D341Med (cell line): ENCODE measurements at regions not wholly inside any gene's neighbourhood (a gene's known extent, or its start where the extent isn't known, plus 50 kb on each side); places are given as distances from the start of the nearest gene placed in this dataset.
"Not testable (repeated sequence)": the region's sequence is repeated elsewhere in the genome, so short reads cannot be mapped to it uniquely, and the experiment has no call there.

Source experiments
- DNase-seq: peaks from one replicate; pipeline ENCODE4 v3.0.0; 2012; ENCODE audit warnings: low spot score

- DNase-seq, result no peak
Observed at GRCh38 chr3:115252679-115253078, 105.6 kb upstream of the ZBTB20 start.

DNA sequence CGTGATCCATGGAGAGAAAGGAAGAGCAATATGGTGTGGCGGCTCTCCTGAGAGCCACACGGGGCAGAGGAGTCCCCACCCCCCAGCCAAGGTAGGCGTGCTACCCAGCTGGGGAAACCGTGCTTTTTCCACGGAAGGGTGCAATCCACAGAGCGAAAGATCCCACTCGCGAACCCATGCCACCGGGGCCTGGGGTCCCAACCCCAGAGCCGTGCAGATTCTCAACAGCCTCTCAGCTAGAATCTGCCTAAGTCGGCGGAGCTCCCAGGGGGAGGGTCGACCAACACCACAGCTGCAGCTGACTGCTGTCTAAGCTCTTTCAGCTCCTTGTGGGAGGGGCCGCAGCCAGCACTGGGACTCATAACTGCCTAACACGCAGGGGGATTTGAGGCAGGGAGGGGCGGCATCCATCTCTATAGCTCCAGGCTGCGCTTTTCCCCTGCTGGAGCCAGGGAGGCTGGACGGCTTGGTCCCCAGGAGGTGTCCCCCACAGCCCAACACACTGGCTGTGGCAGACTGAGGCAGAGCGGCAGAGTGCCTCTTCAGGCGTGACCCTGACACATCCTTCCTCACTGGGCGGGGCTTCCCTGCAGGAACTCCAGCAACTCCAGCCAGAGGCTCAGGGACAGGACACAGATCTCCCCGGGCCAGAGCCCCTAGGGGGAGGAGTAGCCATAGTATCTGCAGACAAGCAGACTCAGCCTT is 107.6 kb upstream of the ZBTB20 start:
- no peak for DNase-seq

- DNase-seq, result no peak
Observed at GRCh38 chr3:115255197-115255585, 108.1 kb upstream of the ZBTB20 start.

GRCh38 chr3:115270849-115271248 is 123.8 kb upstream of the ZBTB20 start:
- DNase-seq, result no peak

DNA sequence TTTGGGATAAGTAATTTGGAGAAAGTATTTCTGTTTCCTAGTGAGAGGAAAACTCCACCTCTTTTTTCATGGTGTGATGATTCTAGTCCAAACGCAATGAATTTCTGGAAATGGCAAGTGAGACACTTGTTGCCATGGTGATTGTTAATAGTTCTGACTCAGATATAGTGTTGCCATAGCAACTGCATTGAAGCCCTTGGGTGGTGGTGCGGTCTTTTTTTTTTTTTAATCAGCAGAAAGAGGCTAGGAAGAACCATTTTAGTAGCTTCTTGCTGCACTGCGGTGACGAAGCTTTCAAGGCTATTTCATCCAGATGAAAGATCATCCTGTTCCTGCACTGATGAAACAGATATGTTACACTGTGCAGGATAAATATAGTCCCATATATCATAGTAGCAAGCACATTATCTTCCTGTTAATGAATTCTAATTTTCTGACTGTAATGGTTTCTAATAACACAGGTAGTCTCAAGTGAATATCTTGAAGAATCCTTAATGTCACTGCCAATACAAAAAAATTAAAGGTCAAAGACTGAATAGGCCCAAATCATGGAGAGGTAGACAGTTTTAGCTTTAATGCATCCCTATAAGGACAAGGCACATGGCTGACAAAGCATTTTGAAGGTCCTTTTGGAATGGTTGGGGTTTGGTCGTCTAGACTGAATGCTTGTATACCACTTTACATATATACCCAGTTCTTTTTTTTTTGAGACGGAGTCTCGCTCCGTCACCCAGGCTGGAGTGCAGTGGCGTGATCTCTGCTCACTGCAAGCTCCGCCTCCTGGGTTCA is 125.1 kb upstream of the ZBTB20 start:
- DNase-seq, result no peak

DNA sequence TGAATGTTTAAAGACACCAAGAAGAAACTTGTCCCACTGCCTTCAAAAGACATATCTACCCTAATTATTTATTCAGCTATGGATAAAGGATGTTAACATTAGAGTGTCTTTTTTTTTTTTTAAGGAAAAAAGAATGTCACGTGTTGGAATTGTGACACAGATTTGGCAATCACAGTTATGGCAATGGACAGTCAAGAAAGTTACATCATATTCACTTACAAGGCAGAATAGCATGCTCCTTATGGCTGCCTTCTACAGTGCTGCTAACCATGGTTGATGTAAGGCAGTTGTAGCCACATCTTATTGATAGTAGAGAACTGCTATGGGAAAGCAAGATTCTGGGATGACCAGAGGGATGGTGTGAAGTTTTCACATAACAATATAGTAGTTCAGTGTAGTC is 128.8 kb upstream of the ZBTB20 start:
- no peak for DNase-seq

- no peak for DNase-seq
Observed at GRCh38 chr3:115279939-115280338, 132.9 kb upstream of the ZBTB20 start.

- DNase-seq, result no peak
Observed at GRCh38 chr3:115280506-115280905, 133.4 kb upstream of the ZBTB20 start.

DNA sequence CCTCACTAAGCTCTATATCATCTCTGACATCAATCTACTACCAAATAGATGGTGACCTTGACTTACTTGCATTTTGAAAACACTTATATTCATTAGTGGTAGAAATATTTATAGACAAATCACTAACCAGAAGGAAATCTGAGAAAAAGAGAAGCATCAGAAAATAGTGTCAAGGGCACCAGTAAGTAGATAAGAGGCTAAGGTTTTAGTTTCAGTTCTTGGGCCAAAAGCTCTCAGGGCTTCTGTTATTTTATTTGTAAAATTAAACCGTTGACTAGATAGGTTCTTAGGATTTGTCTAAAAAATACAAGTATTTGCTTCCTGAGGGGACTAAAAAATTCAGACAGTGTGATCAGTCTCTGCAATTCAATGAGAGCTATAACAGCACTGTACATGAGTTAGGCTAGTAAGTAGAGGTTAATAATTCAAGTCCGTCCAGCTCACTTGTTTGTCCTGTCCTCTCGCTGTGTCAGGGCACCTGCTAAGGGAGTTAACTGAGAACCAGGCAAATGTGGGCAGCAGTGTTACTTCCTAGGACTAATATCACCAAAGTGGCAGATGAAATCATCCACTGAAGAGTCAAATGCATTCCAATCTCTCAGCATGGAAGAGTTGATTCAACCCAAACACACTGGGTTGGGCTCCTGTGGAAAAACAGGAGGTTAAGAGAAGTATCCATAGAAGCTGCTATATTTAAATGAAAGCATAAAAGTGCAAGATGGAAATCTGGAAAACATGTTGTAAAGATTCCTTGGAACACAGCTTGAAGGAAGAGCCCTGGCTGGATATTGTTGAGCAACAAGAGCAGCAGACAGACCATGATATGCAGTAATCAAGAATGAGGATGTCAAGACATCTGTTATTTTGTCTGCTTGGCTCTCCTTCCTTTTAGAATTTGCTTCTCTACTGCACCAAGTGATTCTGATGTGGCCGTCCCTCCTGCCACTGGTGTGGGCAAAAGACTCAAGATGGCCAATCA is 134.9 kb upstream of the ZBTB20 start:
- no peak for DNase-seq

- DNase-seq, result no peak
Observed at GRCh38 chr3:115284980-115285379, 137.9 kb upstream of the ZBTB20 start.

DNA sequence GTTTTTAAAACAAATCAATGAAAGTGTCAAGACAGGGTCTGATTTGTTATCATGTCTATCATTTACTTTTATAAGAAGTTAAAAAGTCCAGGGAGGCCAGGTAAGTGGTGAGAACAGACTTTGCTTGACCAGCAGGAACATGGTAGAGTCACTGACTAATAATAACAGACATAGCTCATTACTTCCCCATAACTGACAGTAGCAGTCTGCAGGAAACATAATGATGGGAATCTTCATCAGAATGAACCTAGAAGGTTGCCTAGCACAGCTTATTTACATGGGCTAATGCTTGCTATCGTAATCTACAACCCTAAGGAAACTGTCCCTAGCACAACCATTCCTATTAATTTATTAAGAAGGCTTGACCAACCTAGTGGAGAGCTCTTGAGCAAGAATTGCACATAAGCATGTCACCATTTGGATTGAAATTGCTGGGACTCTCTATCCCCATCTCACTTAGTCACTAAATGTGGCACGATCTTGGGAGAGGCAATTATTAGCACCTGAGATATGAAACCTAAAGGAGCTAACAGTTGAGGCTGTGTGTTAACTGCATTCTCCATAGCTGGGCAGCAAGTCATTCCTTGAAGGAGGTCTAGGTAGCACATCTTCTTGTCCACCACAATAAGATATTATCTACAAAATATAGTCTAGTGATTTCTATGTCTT is 139.6 kb upstream of the ZBTB20 start:
- DNase-seq, result no peak

DNA sequence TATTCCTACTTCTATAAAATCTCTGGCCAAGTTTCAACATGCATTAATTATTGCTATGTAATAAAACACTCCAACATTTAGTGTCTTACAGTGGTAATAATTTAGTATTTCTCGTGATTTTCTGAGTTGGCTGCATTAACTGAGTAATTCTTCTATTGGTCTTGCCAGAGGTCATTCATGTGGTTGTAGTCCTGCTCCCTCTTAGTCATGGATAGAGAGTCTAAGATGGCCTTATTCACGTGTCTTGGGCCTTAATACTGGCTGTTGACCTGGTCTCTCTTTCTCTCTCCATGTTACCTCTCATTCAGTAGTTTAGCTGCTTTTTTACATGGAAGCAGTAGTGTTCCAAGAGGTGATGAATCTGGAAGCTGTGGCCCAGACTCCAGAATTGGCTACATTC is 140.1 kb upstream of the ZBTB20 start:
- DNase-seq, result no peak

DNA sequence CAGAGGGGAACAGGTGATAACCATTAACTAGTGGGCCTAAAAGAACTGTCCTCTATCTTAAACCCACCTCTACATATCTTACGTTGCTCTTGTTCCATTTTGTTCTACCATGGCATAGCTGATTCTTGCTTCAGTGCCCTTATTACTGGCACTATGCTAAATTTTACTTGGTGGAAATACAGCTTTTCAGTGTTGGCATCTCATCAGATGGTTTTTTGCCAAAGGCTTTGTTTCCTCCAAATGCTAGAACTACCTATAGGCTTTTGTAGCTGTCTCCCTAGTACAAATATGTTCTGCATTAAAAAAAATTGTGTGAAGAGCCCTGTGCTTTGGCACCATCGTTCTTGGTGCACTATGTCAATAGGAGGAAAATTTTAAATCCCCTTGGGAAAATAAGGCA is 145.0 kb upstream of the ZBTB20 start:
- no peak for DNase-seq

GRCh38 chr3:115292677-115293165 is 145.6 kb upstream of the ZBTB20 start:
- DNase-seq, result no peak

- DNase-seq, result no peak
Observed at GRCh38 chr3:115293321-115293720, 146.2 kb upstream of the ZBTB20 start.

DNA sequence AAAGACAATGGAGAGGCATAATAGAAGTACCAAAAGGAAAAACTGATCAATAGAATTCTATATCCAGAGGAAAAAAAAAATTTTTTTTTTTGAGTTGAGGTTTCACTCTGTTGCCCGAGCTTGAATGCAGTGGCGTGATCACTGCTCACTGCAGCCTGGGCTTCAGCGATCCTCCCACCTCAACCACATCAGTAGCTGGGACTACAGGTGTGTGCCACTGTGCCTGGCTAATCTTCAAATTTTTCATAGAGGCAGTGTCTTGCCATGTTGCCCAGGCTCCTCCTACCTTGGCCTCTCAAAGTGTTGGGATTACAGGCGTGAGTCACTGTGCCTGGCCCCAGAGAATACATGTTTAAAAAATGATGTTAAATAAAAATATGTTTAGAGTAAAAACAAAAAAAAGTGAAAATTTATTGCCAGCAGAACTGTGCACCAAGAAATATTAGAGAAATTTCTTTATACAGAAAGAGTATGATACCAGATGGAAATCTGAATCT is 154.3 kb upstream of the ZBTB20 start:
- no peak for DNase-seq

DNA sequence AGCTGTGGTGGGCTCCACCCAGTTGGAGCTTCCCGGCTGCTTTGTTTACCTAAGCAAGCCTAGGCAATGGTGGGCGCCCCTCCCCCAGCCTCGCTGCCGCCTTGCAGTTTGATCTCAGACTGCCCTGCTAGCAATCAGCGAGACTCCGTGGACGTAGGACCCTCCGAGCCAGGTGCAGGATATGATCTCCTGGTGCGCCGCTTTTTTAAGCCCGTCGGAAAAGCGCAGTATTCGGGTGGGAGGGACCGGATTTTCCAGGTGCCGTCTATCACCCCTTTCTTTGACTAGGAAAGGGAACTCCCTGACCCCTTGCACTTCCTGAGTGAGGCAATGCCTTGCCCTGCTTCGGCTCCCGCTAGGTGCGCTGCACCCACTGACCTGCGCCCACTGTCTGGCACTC is 170.9 kb upstream of the ZBTB20 start:
- not testable (repeated sequence) for DNase-seq

DNA sequence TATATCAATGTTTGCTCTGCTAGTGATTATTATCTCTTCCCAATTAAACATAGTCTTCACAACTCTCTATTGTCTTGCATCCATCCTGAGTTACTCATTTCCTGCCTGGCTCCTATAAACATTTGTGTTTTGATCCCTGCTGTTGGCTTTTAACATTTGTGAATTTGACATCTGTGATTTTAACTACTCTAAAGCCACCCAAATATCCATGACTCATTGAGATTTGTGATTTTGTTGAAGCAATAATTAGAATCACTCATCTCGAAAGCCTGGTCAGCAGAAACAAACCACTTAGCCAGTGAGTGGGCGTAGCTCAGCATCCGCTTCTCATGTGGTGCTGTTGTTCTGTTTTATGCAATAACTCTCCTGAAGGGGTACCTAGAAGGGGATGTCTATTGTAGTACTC is 174.3 kb upstream of the ZBTB20 start:
- DNase-seq, result no peak

- DNase-seq, result no peak
Observed at GRCh38 chr3:115322901-115323300, 175.8 kb upstream of the ZBTB20 start.

DNA sequence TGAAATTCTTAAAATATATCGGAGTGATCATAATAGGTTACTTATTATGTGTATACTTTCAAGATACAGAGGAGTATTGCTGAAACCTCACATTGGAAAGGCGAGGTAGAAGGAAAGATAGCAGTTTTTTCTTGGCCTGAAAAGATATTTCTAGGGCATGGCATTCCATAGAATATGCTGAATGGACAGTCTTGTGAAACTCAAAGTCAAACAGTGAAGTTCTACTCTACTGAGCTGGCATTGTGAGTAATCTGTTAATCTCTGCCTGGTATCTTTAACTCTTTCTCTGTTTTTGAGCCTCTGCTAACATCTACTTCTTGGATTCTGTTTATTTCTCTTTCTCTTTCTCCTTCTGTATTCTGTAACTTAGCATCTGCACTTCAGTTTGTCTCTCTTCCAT is 176.3 kb upstream of the ZBTB20 start:
- DNase-seq, result no peak

- DNase-seq, result no peak
Observed at GRCh38 chr3:115324056-115324455, 177.0 kb upstream of the ZBTB20 start.

DNA sequence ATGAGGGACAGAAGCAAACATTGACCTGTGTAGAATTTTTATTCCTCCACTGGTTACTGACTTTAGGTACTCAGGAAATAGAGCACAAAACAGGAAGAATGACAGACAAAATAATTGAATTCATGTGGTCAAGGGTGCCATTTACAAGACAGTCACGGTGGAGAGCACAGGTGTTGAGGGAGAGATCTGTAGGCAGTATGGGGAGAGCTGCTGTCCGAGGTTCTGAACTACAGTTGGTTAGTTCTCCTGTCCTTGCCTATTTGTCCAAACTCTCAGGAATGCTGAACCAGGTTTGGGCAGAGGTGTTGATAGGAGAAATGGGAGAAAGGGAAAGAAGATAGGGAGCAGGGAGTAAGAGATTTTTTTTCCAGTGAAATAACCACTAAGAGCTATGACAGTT is 178.5 kb upstream of the ZBTB20 start:
- no peak for DNase-seq
